Neural progenitor cell (in vitro differentiated cells): ENCODE measurements at regions not wholly inside any gene's neighbourhood (a gene's known extent, or its start where the extent isn't known, plus 50 kb on each side); places are given as distances from the start of the nearest gene placed in this dataset.

Experiments used
- CTCF ChIP-seq: fragments of 200-600 bp; sonication (generic); IDR thresholded peaks from 2 replicates; pipeline ENCODE4 v1.5.1; 2017; ENCODE audit warnings: antibody characterized with exemption, mild to moderate bottlenecking
- EZH2 ChIP-seq: fragments of 200-600 bp; sonication (generic); IDR thresholded peaks from 2 replicates; pipeline ENCODE4 v1.6.1; 2017; ENCODE audit warnings: antibody characterized with exemption, mild to moderate bottlenecking, moderate library complexity
- EZH2phosphoT487 ChIP-seq: fragments of 200-600 bp; sonication (generic); IDR thresholded peaks from 2 replicates; pipeline ENCODE4 v1.6.1; 2017; ENCODE audit warnings: antibody characterized with exemption

DNA sequence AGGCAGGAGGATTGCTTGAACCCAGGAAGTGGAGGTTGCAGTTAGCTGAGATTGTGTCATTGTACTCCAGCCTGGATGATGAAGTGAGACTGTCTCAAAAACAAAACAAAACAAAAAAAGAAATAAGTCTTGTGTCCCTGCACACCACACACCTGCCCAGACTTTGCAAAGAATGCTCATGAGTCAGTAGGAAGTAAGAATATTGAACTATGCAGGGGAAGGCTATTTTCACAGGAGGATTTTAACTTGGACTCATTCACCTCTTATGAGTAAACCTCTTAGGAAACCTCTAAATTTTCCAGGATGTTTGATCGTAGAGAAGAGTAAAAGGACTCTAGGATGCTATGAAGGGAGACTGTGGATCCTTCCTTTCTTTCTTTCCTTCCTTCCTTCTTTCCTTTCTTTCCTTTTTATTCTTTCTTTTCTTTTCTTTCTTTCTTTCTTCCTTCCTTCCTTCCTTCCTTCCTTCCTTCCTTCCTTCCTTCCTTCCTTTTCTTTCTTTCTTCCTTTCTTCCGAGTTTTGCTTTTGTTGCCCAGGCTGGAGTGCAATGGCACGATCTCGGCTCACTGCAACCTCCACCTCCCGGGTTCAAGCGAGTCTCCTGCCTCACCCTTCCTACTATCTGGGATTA lies 96.7 kb upstream of the CLINT1 start:
- TF ChIP-seq CTCF (no peak), EZH2 (no peak), EZH2phosphoT487 (no peak)
